IPS DF 6.9 (cell line): ENCODE measurements at regions not wholly inside any gene's neighbourhood (a gene's known extent, or its start where the extent isn't known, plus 50 kb on each side); places are given as distances from the start of the nearest gene placed in this dataset.

Experiments used
- DNase-seq: peaks from one replicate; pipeline ENCODE4 v3.0.0-alpha.2; 2013; ENCODE audit warnings: low read depth, low spot score
- H3K27ac ChIP-seq: one replicate; pipeline ENCODE4 v1.5.1; 2013; ENCODE audit warnings: low read length, control low read depth
- H3K27me3 ChIP-seq: 2 replicates; pipeline ENCODE4 v1.6.1; 2013; ENCODE audit warnings: mild to moderate bottlenecking, low read length; ENCODE audit not compliant: control insufficient read depth, insufficient read depth
- H3K36me3 ChIP-seq: 2 replicates; pipeline ENCODE4 v1.6.1; 2013; ENCODE audit warnings: low read length; ENCODE audit not compliant: control insufficient read depth, insufficient read depth
- H3K4me1 ChIP-seq: 2 replicates; pipeline ENCODE4 v1.6.1; 2013; ENCODE audit warnings: low read length; ENCODE audit not compliant: control insufficient read depth, insufficient read depth
- H3K4me3 ChIP-seq: 2 replicates; pipeline ENCODE4 v1.5.1; 2013; ENCODE audit warnings: mild to moderate bottlenecking, low read length
- H3K9me3 ChIP-seq: 2 replicates; pipeline ENCODE4 v1.6.1; 2013; ENCODE audit warnings: low read length, inconsistent platforms; ENCODE audit not compliant: control insufficient read depth, insufficient read depth
- WGBS: extraction: QIAGEN DNeasy Blood & Tissue Kit; methylation state at CpG from one replicate; pipeline ENCODE4 v1.1.7; 2013; ENCODE audit warnings: mixed read lengths, missing lambda C conversion rate; ENCODE audit not compliant: insufficient read length, insufficient coverage; 5-methylcytosine and 5-hydroxymethylcytosine counted together

DNA sequence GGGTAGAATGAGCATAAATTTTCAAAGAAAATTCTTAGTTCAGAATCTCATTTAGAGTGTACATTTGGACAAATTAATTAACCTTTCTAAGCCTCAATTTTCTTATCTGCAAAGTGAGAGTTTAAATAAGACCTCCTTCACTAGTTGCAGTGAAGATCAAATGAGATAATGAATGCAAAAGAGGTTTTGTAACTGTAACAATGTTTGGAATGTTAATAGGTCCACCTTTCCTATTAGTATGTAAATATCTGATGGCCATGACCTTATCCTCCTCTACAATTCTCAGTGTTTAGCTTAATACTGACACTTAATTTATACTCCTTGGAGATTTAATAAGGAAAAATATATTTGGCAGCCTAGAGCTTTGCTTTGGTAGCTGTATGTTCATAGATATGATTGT lies 138.8 kb downstream of the GABRG1 start:
- Histone ChIP-seq H3K36me3 (no peaks in the 10 kb centered on the region), H3K27ac (no peak overlapping the region), H3K4me3 (no peak overlapping the region), H3K27me3 (no peaks in the 10 kb centered on the region), H3K9me3 (no peaks in the 10 kb centered on the region; the same call in 1 of the 2 replicates), H3K4me1 (no peaks in the 10 kb centered on the region; the same call in 1 of the 2 replicates)
- no peak for DNase-seq

DNA sequence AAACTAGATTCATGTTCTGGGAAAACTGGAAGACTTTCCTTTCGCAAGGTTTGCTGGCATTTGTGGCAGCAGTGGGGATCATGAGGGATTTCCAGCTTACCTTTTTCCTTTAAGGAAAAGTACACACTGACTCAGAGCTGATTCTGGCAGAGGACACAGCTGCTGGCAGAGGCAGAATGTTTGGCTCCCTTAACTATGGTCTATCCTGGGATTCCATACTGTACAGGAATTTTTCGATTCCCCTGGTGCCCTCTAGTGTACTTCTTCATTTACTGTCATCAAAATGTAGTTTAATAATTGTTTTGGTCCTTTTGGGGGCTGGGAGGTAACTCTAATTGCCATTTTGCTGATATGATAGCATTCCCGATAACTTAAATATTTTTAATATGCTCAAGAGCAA lies 152.7 kb downstream of the GABRG1 start:
- Histone ChIP-seq H3K4me3 (no peak overlapping the region), H3K27me3 (no peaks in the 10 kb centered on the region), H3K27ac (no peak overlapping the region), H3K36me3 (no peaks in the 10 kb centered on the region), H3K4me1 (no peaks in the 10 kb centered on the region), H3K9me3 (0 out of 2 replicates have a peak, but pooled peaks cover 1% of the 10 kb centered on the region)
- no peak for DNase-seq
- WGBS = no CpG with 5 or more reads among the region's 3 CpGs

DNA sequence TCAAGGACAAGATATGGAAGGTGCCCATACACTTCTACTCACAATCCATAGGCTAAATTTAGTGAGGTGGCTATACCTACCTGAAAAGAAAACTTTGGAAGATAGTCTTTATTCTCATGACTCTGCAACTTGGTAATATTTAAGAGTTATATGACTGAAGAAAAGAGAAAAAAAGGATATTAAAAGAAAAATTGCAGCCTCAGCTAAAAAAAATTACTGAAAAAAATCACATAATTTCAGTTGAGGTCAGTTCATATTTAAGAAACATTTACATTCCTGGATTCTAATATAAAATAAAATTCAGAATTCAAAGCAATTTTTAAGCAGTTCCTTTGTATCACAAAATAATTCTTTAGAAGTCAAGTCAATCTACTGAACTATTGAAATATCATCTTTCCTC lies 166.5 kb downstream of the GABRG1 start:
- no peak overlapping the region for H3K4me3 ChIP-seq
- H3K27me3 ChIP-seq = no peaks in the 10 kb centered on the region
- H3K27ac ChIP-seq = no peak overlapping the region
- H3K9me3 ChIP-seq = peaks cover 2% of the 10 kb centered on the region; the same call in 1 of the 2 replicates
- DNase-seq = no peak
- no peaks in the 10 kb centered on the region for H3K4me1 ChIP-seq
- no peaks in the 10 kb centered on the region for H3K36me3 ChIP-seq

DNA sequence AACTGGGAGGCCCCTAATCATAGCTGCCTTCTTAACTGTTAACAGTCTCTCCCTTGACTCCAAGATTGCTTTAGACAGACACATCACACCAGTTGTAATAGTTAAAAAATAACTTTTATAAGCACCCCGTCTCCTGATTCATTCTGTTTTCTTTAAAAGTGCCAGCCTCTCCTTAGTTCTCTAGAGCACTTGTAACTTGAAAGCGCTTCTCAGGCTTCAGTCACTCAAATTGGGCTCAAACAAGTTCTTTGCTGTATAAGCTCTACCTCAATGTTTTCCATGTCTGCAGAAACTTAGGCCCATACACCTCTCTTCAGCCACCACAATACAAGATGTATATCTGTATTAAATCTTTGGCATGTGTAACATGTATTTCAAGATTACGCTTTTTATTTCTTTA lies 169.6 kb downstream of the GABRG1 start:
- Histone ChIP-seq H3K36me3 (no peaks in the 10 kb centered on the region), H3K4me1 (no peaks in the 10 kb centered on the region), H3K27me3 (no peaks in the 10 kb centered on the region), H3K4me3 (no peak overlapping the region), H3K9me3 (no peaks in the 10 kb centered on the region), H3K27ac (no peak overlapping the region)
- WGBS = no CpG with 5 or more reads among the region's 3 CpGs
- DNase-seq = no peak

DNA sequence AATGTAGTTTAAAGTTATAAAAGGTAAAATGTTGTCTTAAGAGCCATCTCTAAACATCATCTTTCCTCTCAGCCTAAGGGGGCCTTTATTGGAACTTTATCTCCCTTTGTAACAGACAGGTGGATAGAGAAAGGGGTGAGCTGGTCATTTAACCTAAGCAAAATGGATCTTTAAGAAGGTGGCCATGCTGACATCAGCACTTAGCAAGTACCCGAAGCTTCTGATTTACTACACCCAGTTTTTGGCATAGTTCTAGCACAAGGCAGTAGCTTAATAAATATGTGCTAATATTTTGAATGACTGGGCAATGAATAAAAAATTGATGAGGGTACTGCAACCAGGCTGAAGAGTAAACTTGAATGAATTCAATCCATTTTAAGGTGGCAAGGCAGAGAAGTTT lies 172.7 kb downstream of the GABRG1 start:
- no peak overlapping the region for H3K4me3 ChIP-seq
- H3K4me1 ChIP-seq = no peaks in the 10 kb centered on the region
- H3K27ac ChIP-seq = no peak overlapping the region
- no peaks in the 10 kb centered on the region for H3K27me3 ChIP-seq
- H3K36me3 ChIP-seq = no peaks in the 10 kb centered on the region
- WGBS = no CpG with 5 or more reads among the region's 1 CpG
- H3K9me3 ChIP-seq = no peaks in the 10 kb centered on the region
- DNase-seq = no peak

DNA sequence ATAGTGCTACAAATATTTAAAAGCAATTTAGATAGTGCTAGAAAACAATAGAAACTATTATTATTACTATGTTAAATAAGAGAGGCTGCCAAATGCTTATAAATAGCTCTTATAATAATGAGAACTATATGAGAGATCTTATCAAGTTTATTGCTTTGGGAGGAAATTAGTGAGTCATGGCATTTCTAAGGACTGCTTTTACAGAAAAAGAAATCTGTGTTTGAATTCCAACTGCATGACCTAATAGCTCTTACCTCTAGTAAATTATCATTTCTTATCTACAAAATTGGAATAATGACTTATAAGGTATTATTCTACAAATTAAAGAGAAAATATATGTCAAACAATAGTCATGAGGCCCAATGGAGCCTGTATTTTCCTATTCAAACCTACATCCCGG lies 177.2 kb downstream of the GABRG1 start:
- Histone ChIP-seq H3K9me3 (no peaks in the 10 kb centered on the region), H3K27me3 (no peaks in the 10 kb centered on the region), H3K36me3 (no peaks in the 10 kb centered on the region), H3K4me3 (no peak overlapping the region), H3K27ac (no peak overlapping the region), H3K4me1 (no peaks in the 10 kb centered on the region)
- DNase-seq = no peak
- no CpG with 5 or more reads among the region's 1 CpG for WGBS

DNA sequence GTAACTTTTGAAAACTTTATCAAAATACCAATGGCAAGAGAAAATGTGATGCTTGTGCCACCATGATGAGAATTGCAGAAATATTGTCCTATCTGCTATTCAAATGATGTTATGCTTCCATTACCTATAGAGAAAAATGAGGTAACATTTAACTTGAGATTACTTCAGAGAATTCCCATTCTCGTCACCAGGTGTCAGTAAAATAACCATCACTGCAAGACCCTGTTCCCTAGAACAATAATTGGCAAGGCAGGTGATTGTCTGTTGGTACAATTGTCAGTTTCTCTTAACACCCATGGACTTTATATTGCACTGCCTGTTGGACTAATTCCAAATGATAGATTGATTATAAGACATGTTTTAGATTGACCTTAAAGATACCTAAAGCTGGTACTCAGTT lies 179.9 kb downstream of the GABRG1 start:
- Histone ChIP-seq H3K27ac (no peak overlapping the region), H3K4me3 (no peak overlapping the region), H3K27me3 (no peaks in the 10 kb centered on the region), H3K9me3 (no peaks in the 10 kb centered on the region), H3K4me1 (no peaks in the 10 kb centered on the region), H3K36me3 (no peaks in the 10 kb centered on the region)
- WGBS = no CpG with 5 or more reads among the region's 1 CpG
- DNase-seq = no peak

DNA sequence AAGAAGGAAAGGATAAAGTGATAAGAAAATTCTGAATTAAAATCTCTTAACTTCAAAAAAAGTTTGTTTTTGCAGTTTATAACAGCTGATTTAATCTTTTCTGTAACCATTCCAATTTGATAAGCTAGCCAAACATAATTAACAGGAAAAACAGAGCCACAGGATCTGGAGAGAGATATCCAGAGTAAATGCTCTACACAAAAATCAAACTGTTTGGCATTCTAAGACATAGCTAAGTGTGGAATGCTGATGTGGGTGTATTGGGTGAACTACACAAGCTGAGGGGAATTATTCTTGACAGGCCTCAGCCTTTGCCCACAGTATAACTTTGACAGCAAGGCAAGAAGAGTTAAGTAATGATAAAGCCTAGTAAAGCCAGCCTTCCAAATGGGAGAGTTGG lies 184.8 kb downstream of the GABRG1 start:
- no peaks in the 10 kb centered on the region for H3K9me3 ChIP-seq
- no peaks in the 10 kb centered on the region for H3K27me3 ChIP-seq
- DNase-seq = no peak
- H3K4me1 ChIP-seq = no peaks in the 10 kb centered on the region
- H3K27ac ChIP-seq = no peak overlapping the region
- no peak overlapping the region for H3K4me3 ChIP-seq
- no peaks in the 10 kb centered on the region for H3K36me3 ChIP-seq

DNA sequence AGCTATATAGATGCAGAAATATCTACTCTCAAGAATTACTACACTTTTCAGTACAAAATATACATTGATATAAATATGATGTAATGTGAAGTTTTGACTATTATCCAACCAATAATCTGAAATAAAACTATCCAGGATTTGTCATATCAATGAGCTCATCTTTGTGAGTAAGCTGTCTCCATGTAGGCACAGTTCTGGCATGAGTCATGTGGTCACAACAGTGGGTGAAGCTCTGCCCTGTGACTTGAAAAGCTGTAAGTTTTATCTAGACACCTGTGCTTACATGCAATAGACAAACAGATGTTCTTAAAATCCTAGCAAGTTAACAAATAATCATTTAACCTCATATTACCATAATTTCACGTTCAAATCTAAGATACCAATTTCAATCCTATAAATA lies 192.7 kb downstream of the GABRG1 start:
- WGBS = 100% methylated on average over 1 of the region's 1 CpG
- Histone ChIP-seq H3K36me3 (no peaks in the 10 kb centered on the region), H3K27me3 (no peaks in the 10 kb centered on the region), H3K27ac (no peak overlapping the region), H3K9me3 (no peaks in the 10 kb centered on the region; the same call in 1 of the 2 replicates), H3K4me1 (no peaks in the 10 kb centered on the region), H3K4me3 (no peak overlapping the region)
- no peak for DNase-seq

DNA sequence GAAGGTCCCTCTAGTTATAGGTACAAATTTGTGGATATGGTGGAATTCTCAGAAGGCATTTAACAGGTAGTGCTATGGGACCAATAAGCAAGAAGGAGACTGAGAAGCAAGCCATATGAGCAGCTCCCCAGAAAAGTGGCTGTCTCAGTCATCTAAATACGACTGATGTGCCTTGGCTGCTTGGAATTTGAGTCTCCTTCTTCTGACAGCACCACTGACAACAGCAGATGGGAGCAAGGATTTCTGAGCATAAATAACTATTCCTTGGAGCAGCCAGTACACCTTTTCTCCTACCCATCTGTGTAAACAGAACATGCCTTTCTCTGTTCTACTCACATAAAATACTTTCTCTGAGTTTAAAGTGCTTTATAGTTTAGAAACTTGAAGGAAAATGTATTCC lies 196.2 kb downstream of the GABRG1 start:
- no CpG with 5 or more reads among the region's 1 CpG for WGBS
- H3K27me3 ChIP-seq = no peaks in the 10 kb centered on the region
- no peaks in the 10 kb centered on the region for H3K36me3 ChIP-seq
- DNase-seq = no peak
- H3K27ac ChIP-seq = no peak overlapping the region
- no peaks in the 10 kb centered on the region; the same call in 1 of the 2 replicates for H3K9me3 ChIP-seq
- no peak overlapping the region for H3K4me3 ChIP-seq
- no peaks in the 10 kb centered on the region for H3K4me1 ChIP-seq

DNA sequence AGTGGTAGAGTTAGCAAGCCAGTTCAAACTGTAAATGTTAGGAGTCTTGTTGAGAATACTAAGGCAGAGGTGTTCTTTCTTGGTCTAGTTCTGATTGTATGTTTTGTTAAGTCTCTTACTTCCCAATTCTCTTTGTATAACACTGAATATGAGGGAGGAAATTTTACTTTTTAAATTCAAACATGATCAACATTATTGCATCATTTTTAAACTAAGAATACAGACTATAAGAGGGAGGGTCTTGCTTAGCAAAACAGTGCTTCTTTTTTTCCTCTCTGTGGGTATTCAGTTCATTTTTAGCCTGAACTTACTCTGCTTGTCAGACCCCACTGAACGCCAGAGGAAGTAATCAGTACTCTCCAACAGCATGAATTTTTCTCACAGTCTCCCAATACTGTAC lies 198.0 kb downstream of the GABRG1 start:
- no peaks in the 10 kb centered on the region for H3K4me1 ChIP-seq
- H3K27ac ChIP-seq = no peak overlapping the region
- no CpG with 5 or more reads among the region's 1 CpG for WGBS
- H3K9me3 ChIP-seq = no peaks in the 10 kb centered on the region; the same call in 1 of the 2 replicates
- H3K27me3 ChIP-seq = no peaks in the 10 kb centered on the region
- DNase-seq = no peak
- H3K4me3 ChIP-seq = no peak overlapping the region
- H3K36me3 ChIP-seq = no peaks in the 10 kb centered on the region
